Loucy (cell line): ENCODE measurements at regions not wholly inside any gene's neighbourhood (a gene's known extent, or its start where the extent isn't known, plus 50 kb on each side); places are given as distances from the start of the nearest gene placed in this dataset.

Experiments used
- CTCF ChIP-seq: fragments of 200-600 bp; sonication (generic); conservative IDR thresholded peaks from 2 replicates; pipeline ENCODE4 v1.5.1; 2014; ENCODE audit warnings: mild to moderate bottlenecking, antibody characterized with exemption, low read length
- EZH2phosphoT487 ChIP-seq: fragments of 200-600 bp; IDR thresholded peaks from 2 replicates; pipeline ENCODE4 v1.6.1; 2018; ENCODE audit warnings: antibody characterized with exemption, mild to moderate bottlenecking, moderate library complexity, borderline replicate concordance

DNA sequence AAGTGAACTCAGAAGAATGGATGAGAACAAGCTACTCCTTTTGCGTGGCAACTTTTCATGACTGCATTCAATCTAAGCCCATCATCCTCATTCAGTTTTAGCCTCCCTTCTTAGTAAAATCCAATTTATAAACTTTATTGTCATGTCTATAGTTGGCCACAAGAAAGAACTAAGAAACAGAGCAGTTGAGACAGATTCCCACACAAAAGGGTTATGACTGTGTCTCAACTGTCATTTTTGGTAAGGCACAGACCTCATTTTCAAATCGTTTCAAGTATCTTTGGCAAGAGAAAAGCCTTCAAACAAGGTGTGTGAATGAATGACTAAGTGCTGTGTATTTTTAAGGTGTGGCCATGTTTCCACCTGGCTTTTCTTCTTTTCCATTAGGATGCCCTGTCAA is 84.2 kb upstream of the CREB5 start:
- no peak for TF ChIP-seq CTCF
- TF ChIP-seq EZH2phosphoT487: no peak
